ENCODE measurements at regions not wholly inside any gene's neighbourhood (a gene's known extent, or its start where the extent isn't known, plus 50 kb on each side); places are given as distances from the start of the nearest gene placed in this dataset.

DNA sequence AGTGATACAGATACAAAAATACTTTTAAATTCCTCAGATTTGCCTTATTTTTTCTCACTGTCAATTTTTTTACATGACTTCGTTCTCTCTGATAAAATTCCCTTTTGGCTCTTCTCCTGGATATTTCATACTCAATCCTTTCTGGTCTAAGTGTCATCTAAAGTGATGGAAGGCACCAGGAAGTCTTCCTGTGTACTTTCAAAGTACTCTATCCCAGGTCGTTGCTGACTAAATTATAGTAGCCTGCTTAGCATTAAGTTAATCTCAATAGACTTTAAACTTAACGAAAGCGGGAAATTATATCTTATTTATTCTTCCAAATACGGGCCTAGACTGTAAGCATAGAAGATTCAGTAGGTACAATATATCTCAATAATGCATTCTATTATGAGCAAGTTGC, 67.8 kb downstream of the CASP12 start:
- Histone ChIP-seq H3K9me3 (no peaks in the 10 kb centered on the region), H3K36me3 (no peaks in the 10 kb centered on the region), H3K4me1 (no peaks in the 10 kb centered on the region), H3K27me3 (no peaks in the 10 kb centered on the region), H3K27ac (no peak overlapping the region), H3K4me3 (no peak overlapping the region)
- TF ChIP-seq POLR2A (IDR thresholded peaks at IDR 0.05) (no peak), POLR2AphosphoS5 (IDR thresholded peaks at IDR 0.05; ENCODE audit: insufficient read depth in 1 of 2, low read depth in 1 of 2) (no peak)
- TF ChIP-seq, protein P1, sequence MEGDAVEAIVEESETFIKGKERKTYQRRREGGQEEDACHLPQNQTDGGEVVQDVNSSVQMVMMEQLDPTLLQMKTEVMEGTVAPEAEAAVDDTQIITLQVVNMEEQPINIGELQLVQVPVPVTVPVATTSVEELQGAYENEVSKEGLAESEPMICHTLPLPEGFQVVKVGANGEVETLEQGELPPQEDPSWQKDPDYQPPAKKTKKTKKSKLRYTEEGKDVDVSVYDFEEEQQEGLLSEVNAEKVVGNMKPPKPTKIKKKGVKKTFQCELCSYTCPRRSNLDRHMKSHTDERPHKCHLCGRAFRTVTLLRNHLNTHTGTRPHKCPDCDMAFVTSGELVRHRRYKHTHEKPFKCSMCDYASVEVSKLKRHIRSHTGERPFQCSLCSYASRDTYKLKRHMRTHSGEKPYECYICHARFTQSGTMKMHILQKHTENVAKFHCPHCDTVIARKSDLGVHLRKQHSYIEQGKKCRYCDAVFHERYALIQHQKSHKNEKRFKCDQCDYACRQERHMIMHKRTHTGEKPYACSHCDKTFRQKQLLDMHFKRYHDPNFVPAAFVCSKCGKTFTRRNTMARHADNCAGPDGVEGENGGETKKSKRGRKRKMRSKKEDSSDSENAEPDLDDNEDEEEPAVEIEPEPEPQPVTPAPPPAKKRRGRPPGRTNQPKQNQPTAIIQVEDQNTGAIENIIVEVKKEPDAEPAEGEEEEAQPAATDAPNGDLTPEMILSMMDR (IDR thresholded peaks at IDR 0.05): no peak
- intact Hi-C loops (cut with DNase I): no loop called here
- no peak for DNase-seq (ENCODE audit: extremely low spot score in 2 of 2)

DNA sequence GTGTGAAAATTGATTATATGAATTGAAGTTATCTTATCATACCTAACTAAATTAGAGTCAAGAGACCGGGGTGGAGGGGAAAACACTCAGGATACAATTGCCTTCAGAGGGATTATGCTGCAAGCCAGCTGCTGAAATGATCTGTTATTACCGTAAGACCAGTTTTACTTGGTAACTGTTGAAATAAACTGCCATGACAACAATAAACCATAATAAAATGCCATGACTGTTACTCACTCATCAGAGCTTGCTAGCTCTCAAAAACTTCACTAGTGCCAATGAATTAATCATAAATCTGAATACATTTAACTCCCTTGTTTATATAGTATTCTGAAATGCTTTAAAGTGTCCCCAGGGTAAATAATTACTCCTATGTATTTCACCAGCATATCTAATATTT, 68.2 kb downstream of the CASP12 start:
- Histone ChIP-seq H3K9me3 (no peaks in the 10 kb centered on the region), H3K27me3 (no peaks in the 10 kb centered on the region), H3K4me3 (no peak overlapping the region), H3K4me1 (no peaks in the 10 kb centered on the region), H3K27ac (no peak overlapping the region), H3K36me3 (no peaks in the 10 kb centered on the region)
- TF ChIP-seq, protein P1 (IDR thresholded peaks at IDR 0.05): no peak
- no peak for TF ChIP-seq POLR2A (IDR thresholded peaks at IDR 0.05)
- intact Hi-C loops (cut with DNase I): no loop called here
- DNase-seq (ENCODE audit: extremely low spot score in 2 of 2): no peak

DNA sequence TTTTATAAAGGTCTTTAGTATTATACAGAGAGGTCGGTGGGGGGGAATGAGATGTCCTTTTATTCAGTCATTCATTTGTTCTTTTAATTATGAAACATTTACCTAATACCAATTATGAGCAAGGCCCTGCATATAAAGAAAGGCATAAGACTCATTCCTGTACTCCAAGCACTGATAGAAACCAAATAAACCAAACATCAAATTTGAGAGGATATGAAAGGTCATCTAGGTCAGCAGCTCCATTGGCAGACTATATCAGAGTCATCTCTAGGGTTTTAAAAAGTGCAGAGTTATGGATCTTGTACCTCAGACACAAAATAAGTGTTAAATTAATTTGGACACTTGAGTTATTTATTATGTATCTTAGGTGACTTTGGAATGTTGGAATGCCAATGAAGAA, 71.5 kb downstream of the CASP12 start:
- no peak for DNase-seq (ENCODE audit: extremely low spot score in 2 of 2)
- H3K36me3 ChIP-seq: no peaks in the 10 kb centered on the region
- intact Hi-C loops (cut with DNase I): no loop called here
- H3K9me3 ChIP-seq: no peaks in the 10 kb centered on the region
- H3K27ac ChIP-seq: no peak overlapping the region
- no peak for TF ChIP-seq POLR2A (IDR thresholded peaks at IDR 0.05)
- TF ChIP-seq POLR2AphosphoS5 (IDR thresholded peaks at IDR 0.05; ENCODE audit: insufficient read depth in 1 of 2, low read depth in 1 of 2): no peak
- TF ChIP-seq, protein P1 (IDR thresholded peaks at IDR 0.05): no peak
- no peaks in the 10 kb centered on the region for H3K4me1 ChIP-seq
- H3K27me3 ChIP-seq: no peaks in the 10 kb centered on the region
- H3K4me3 ChIP-seq: no peak overlapping the region

DNA sequence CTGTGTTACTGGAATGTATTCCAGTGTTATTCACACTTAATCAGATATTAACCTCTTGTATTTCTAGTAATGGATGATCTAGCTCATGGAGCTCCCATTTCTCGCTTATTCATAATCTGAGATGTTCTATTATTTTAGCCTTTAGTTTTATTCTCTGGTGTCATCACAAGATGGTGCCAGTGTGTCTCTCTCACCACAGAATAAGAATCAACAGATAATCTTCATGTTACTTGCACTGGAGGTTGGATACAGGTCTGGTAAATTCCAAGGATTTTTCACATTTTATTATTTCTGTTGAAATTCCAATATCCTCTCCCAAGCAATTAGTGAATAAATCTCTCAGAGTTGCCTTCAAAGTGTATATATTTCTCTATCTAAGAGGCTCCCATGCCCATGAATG, 74.6 kb downstream of the CASP12 start:
- no peaks in the 10 kb centered on the region for H3K27me3 ChIP-seq
- H3K36me3 ChIP-seq: no peaks in the 10 kb centered on the region
- DNase-seq (ENCODE audit: extremely low spot score in 2 of 2): no peak
- intact Hi-C loops (cut with DNase I): no loop called here
- no peak overlapping the region for H3K4me3 ChIP-seq
- TF ChIP-seq POLR2AphosphoS5 (IDR thresholded peaks at IDR 0.05; ENCODE audit: insufficient read depth in 1 of 2, low read depth in 1 of 2) (no peak), POLR2A (IDR thresholded peaks at IDR 0.05) (no peak)
- TF ChIP-seq, protein P1 (IDR thresholded peaks at IDR 0.05): no peak
- no peak overlapping the region for H3K27ac ChIP-seq
- H3K9me3 ChIP-seq: no peaks in the 10 kb centered on the region
- no peaks in the 10 kb centered on the region for H3K4me1 ChIP-seq

DNA sequence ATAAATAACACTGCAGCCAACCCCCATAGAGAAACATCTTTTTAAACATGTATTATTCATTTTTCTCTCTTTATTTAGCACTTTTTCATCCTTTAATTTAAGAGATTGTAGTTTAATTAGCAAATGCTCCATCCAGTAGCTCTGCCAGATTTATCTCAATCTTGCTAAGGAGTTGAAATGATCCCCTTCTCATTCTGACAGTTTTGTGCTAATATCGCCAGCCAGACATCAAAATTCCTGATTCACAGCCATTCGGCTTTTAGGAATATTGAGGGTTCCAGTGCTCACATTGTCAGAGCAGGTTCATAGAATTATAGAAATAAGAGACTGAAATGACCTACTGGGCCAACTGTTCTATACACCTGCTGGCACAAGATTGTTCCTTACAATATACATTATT, 77.8 kb downstream of the CASP12 start:
- H3K9me3 ChIP-seq: no peaks in the 10 kb centered on the region
- TF ChIP-seq POLR2AphosphoS5 (IDR thresholded peaks at IDR 0.05; ENCODE audit: insufficient read depth in 1 of 2, low read depth in 1 of 2) (no peak), POLR2A (IDR thresholded peaks at IDR 0.05) (no peak)
- TF ChIP-seq, protein P1 (IDR thresholded peaks at IDR 0.05): no peak
- H3K4me3 ChIP-seq: no peak overlapping the region
- H3K36me3 ChIP-seq: no peaks in the 10 kb centered on the region
- no peaks in the 10 kb centered on the region for H3K4me1 ChIP-seq
- intact Hi-C loops (cut with DNase I): no loop called here
- DNase-seq (ENCODE audit: extremely low spot score in 2 of 2): no peak
- H3K27ac ChIP-seq: no peak overlapping the region
- H3K27me3 ChIP-seq: no peaks in the 10 kb centered on the region
